ENCODE measurements at regions not wholly inside any gene's neighbourhood (a gene's known extent, or its start where the extent isn't known, plus 50 kb on each side); places are given as distances from the start of the nearest gene placed in this dataset.

GRCh38 chr12:91613223-91613779 lies 430.7 kb upstream of the DCN start:
- DNase-seq: no peak

- DNase-seq: no peak
Measured at GRCh38 chr12:91610561-91610960, 427.9 kb upstream of the DCN start.

GRCh38 chr12:91609283-91609682 lies 426.7 kb upstream of the DCN start:
- DNase-seq: no peak

GRCh38 chr12:91608542-91608941 lies 425.9 kb upstream of the DCN start:
- no peak for DNase-seq

- no peak for DNase-seq
Measured at GRCh38 chr12:91606662-91607377, 424.2 kb upstream of the DCN start.

GRCh38 chr12:91604897-91605296 lies 422.3 kb upstream of the DCN start:
- no peak for DNase-seq

GRCh38 chr12:91603060-91603459 lies 420.4 kb upstream of the DCN start:
- DNase-seq: no peak

- no peak for DNase-seq
Measured at GRCh38 chr12:91601054-91601453, 418.4 kb upstream of the DCN start.

GRCh38 chr12:91594715-91595114 lies 412.1 kb upstream of the DCN start:
- no peak for DNase-seq

GRCh38 chr12:91591639-91591987 lies 409.0 kb upstream of the DCN start:
- no peak for DNase-seq

- no peak for DNase-seq
Measured at GRCh38 chr12:91590966-91591638, 408.5 kb upstream of the DCN start.

- no peak for DNase-seq
Measured at GRCh38 chr12:91588874-91589454, 406.3 kb upstream of the DCN start.

- no peak for DNase-seq
Measured at GRCh38 chr12:91586015-91586414, 403.4 kb upstream of the DCN start.

GRCh38 chr12:91582811-91583210 lies 400.2 kb upstream of the DCN start:
- no peak for DNase-seq

GRCh38 chr12:91579516-91580263 lies 397.1 kb upstream of the DCN start:
- no peak for DNase-seq

- no peak for DNase-seq
Measured at GRCh38 chr12:91577586-91578539, 395.2 kb upstream of the DCN start.

- no peak for DNase-seq
Measured at GRCh38 chr12:91576432-91576831, 393.8 kb upstream of the DCN start.

- no peak for DNase-seq
Measured at GRCh38 chr12:91575630-91576029, 393.0 kb upstream of the DCN start.

GRCh38 chr12:91574975-91575374 lies 392.4 kb upstream of the DCN start:
- no peak for DNase-seq

GRCh38 chr12:91574391-91574790 lies 391.8 kb upstream of the DCN start:
- DNase-seq: no peak

- no peak for DNase-seq
Measured at GRCh38 chr12:91572869-91573268, 390.3 kb upstream of the DCN start.

GRCh38 chr12:91567100-91567485 lies 384.5 kb upstream of the DCN start:
- DNase-seq: no peak
